Upper lobe of left lung (tissue), 4 donors: ENCODE measurements at regions not wholly inside any gene's neighbourhood (a gene's known extent, or its start where the extent isn't known, plus 50 kb on each side); places are given as distances from the start of the nearest gene placed in this dataset.

Experiments used
- CTCF ChIP-seq, 6 experiments: fragments of 450-650 bp in 4 of 6; fragments of 200-600 bp in 2 of 6; sonication (generic) in 2 of 6; IDR thresholded peaks; one replicate each; pipeline ENCODE4 v1.5.1; 2016 to 2019; ENCODE audit warnings: antibody characterized with exemption in 6 of 6
- POLR2A ChIP-seq, 4 donors: fragments of 450-650 bp; IDR thresholded peaks; one replicate each; pipeline ENCODE4 v1.5.1; 2016 to 2017; ENCODE audit warnings: antibody characterized with exemption in 4 of 4, mild to moderate bottlenecking in 2 of 4
- POLR2AphosphoS5 ChIP-seq, 2 donors: sonication (generic); formaldehyde crosslinking; IDR thresholded peaks; one replicate each; pipeline ENCODE4 v1.5.1; 2017; ENCODE audit warnings: antibody characterized with exemption in 2 of 2

- TF ChIP-seq POLR2AphosphoS5 (IDR thresholded peaks at IDR 0.05): no peak
- TF ChIP-seq CTCF (IDR thresholded peaks at IDR 0.05): no peak
- no peak for TF ChIP-seq POLR2A (IDR thresholded peaks at IDR 0.05)
Measured at GRCh38 chr5:6194261-6194875, 184.0 kb downstream of the MED10 start.
